Transverse colon (tissue), 4 donors: ENCODE measurements at regions not wholly inside any gene's neighbourhood (a gene's known extent, or its start where the extent isn't known, plus 50 kb on each side); places are given as distances from the start of the nearest gene placed in this dataset.
A peak's percentile ranks its signal among the peaks of the same experiment; 100 is the strongest.

ENCODE experiments used
- DNase-seq: peaks from one replicate; pipeline ENCODE4 v3.0.0-alpha.2; 2019
- H3K27ac ChIP-seq, 4 donors: fragments of 200-600 bp; sonication (generic); 2 replicates each; pipeline ENCODE4 v1.5.1; 2016 to 2018; ENCODE audit warnings: inconsistent platforms in 4 of 4
- H3K27me3 ChIP-seq: fragments of 200-600 bp; sonication (generic); 2 replicates; pipeline ENCODE4 v1.5.1; 2017; ENCODE audit warnings: inconsistent platforms
- H3K36me3 ChIP-seq, 4 donors: fragments of 200-600 bp; sonication (generic); 2 replicates each; pipeline ENCODE4 v1.5.1; 2017 to 2019; ENCODE audit warnings: inconsistent platforms in 4 of 4
- H3K4me1 ChIP-seq, 4 donors: fragments of 200-600 bp; sonication (generic); 2 replicates each; pipeline ENCODE4 v1.5.1; 2017 to 2020; ENCODE audit warnings: inconsistent platforms in 4 of 4
- H3K4me3 ChIP-seq, 4 donors: fragments of 200-600 bp; sonication (generic); 1 replicate in 1 of 4; 2 replicates in 3 of 4; pipeline versions ENCODE4 v1.5.1 to v1.6.1; 2017 to 2019; ENCODE audit warnings: inconsistent platforms in 4 of 4
- H3K9me3 ChIP-seq, 2 donors: fragments of 200-600 bp; sonication (generic); 2 replicates each; pipeline ENCODE4 v1.5.1; 2017 to 2019; ENCODE audit warnings: inconsistent platforms in 2 of 2
- CTCF ChIP-seq, 5 experiments: fragments of 200-600 bp in 3 of 5; fragments of 450-650 bp in 2 of 5; sonication (generic) in 3 of 5; IDR thresholded peaks; 1 replicate in 2 of 5; 2 replicates in 3 of 5; pipeline ENCODE4 v1.5.1; 2016 to 2017; ENCODE audit warnings: antibody characterized with exemption in 5 of 5, inconsistent platforms in 3 of 5, mild to moderate bottlenecking in 2 of 5, moderate library complexity in 1 of 5
- EP300 ChIP-seq: sonication (generic); formaldehyde crosslinking; IDR thresholded peaks from one replicate; pipeline ENCODE4 v1.6.1; 2017; ENCODE audit warnings: antibody characterized with exemption, low read depth
- POLR2A ChIP-seq: fragments of 450-650 bp; IDR thresholded peaks from one replicate; pipeline ENCODE4 v1.6.1; 2016; ENCODE audit warnings: antibody characterized with exemption, mild to moderate bottlenecking, moderate library complexity
- POLR2AphosphoS5 ChIP-seq, 3 donors: sonication (generic); formaldehyde crosslinking; IDR thresholded peaks; one replicate each; pipeline ENCODE4 v1.6.1; 2016; ENCODE audit warnings: antibody characterized with exemption in 3 of 3
- WGBS, 2 donors: methylation state at CpG; one replicate each; pipeline ENCODE4 v1.1.5; 2018; ENCODE audit warnings: low coverage in 1 of 2; 5-methylcytosine and 5-hydroxymethylcytosine counted together
- in situ Hi-C, 4 donors: fragments of 200-750 bp; cut with MboI; loops; one replicate each; pipeline versions ENCODE4 v1.15.0 to v1.15.1; 2017; ENCODE audit warnings: low sequenced_read_pairs in 3 of 4, low pct_ligation_motif_present in 1 of 4, low pct_unique_long_range_greater_than_20kb in 1 of 4
- intact Hi-C: fragments of 100-400 bp; cut with DNase I; formaldehyde crosslinking; loops from one replicate; pipeline ENCODE4 v1.15.1; 2023; ENCODE audit warnings: low total_unique reads

DNA sequence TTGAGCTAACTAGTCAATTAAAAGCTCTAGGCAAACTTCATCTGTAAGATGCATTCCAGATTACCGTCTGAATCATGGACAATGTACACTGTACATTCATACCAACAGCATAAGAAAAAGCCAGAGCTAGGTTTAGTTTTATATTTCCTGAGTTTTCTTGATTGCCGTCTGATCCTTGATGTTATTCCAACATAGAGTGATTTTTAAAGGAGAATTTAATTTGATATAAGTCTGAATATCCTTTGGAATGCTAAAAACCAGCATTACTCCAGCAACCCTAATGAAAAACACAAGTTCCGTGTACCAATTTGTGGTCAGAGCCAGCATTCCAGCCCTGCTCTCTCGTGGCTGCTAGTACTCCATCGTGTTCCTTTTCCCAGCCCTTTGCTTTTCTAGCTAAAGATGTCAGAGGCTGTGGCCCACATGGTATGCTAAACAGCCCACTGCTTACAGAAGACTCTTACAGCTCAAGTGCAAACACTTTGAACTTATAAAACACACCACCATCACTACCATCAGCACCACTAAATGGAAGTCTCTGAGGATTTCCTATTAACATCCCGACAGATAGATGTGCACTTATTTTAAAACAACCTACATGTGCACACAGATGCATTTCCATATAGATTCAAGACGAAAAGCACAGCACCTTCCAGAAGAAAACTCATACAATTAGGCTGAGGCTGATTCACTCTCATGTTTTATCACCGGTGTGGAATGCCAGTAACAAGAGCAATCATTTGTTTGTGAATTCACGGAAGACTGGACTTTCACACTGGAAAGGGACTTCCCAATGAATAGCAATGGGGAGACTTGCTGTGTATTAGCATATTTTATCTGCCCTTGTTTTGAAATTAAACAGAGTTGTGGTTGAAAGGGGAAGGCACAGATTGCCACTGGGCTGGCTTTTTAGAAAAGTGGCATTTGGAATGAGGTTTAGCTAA lies 246.9 kb upstream of the GAS1 start:
- 41 to 54% methylated on average over 3 to 9 of the region's 9 CpGs for WGBS, 2 donors

GRCh38 chr9:87195306-87195705 lies 248.0 kb upstream of the GAS1 start:
- intact Hi-C loops (no loop called here), in situ Hi-C loops (no loop called here)
- no peak for TF ChIP-seq EP300
- no peak for TF ChIP-seq CTCF (IDR thresholded peaks at IDR 0.05)
- no peak for TF ChIP-seq POLR2A
- TF ChIP-seq POLR2AphosphoS5 (IDR thresholded peaks at IDR 0.05) = no peak
- no peak for DNase-seq
- Histone ChIP-seq H3K27me3 (no peaks in the 10 kb centered on the region), H3K27ac (no peak overlapping the region), H3K36me3 (no peaks in the 10 kb centered on the region), H3K9me3 (no peaks in the 10 kb centered on the region), H3K4me3 (no peak overlapping the region), H3K4me1 (peaks cover 0 to 7% (median 0%) of the 10 kb centered on the region in 4 donors)

More for the DNA sequence above, 246.9 kb upstream of the GAS1 start:
- intact Hi-C loops = no loop called here
- H3K27me3 ChIP-seq = no peaks in the 10 kb centered on the region
- H3K4me1 ChIP-seq = peaks cover 0 to 7% (median 0%) of the 10 kb centered on the region in 4 donors
- TF ChIP-seq POLR2AphosphoS5 (IDR thresholded peaks at IDR 0.05) = no peak
- no peak for TF ChIP-seq CTCF (IDR thresholded peaks at IDR 0.05)
- no peak for TF ChIP-seq POLR2A
- no peak for TF ChIP-seq EP300
- H3K9me3 ChIP-seq = no peaks in the 10 kb centered on the region
- no peak for DNase-seq
- peak overlapping the region in 3 of 4 donors; percentile 23 to 41 (median 26) for H3K27ac ChIP-seq
- no peaks in the 10 kb centered on the region for H3K36me3 ChIP-seq
- no peak overlapping the region for H3K4me3 ChIP-seq
- in situ Hi-C loops = no loop called here

- intact Hi-C loops (no loop called here), in situ Hi-C loops (no loop called here)
- Histone ChIP-seq H3K27me3 (no peaks in the 10 kb centered on the region), H3K9me3 (no peaks in the 10 kb centered on the region), H3K4me3 (no peak overlapping the region), H3K4me1 (peaks cover 0 to 7% (median 0%) of the 10 kb centered on the region in 4 donors), H3K36me3 (no peaks in the 10 kb centered on the region), H3K27ac (no peak overlapping the region)
- no peak for DNase-seq
- WGBS, 2 donors = 86 to 92% methylated on average over 8 to 10 of the region's 10 CpGs
- TF ChIP-seq POLR2AphosphoS5 (IDR thresholded peaks at IDR 0.05) (no peak), POLR2A (no peak), EP300 (no peak), CTCF (IDR thresholded peaks at IDR 0.05) (no peak)
Observed at GRCh38 chr9:87197349-87198130, 250.2 kb upstream of the GAS1 start.

- 63 to 65% methylated on average over 2 to 3 of the region's 3 CpGs for WGBS, 2 donors
- in situ Hi-C loops (no loop called here), intact Hi-C loops (no loop called here)
- peaks cover 0 to 7% (median 0%) of the 10 kb centered on the region in 4 donors for H3K4me1 ChIP-seq
- no peaks in the 10 kb centered on the region for H3K36me3 ChIP-seq
- H3K4me3 ChIP-seq = no peak overlapping the region
- DNase-seq = no peak
- no peaks in the 10 kb centered on the region for H3K27me3 ChIP-seq
- no peak overlapping the region for H3K27ac ChIP-seq
- no peaks in the 10 kb centered on the region for H3K9me3 ChIP-seq
- TF ChIP-seq POLR2A = no peak
- no peak for TF ChIP-seq POLR2AphosphoS5 (IDR thresholded peaks at IDR 0.05)
- TF ChIP-seq EP300 = no peak
- TF ChIP-seq CTCF (IDR thresholded peaks at IDR 0.05) = no peak
Observed at GRCh38 chr9:87198716-87199115, 251.4 kb upstream of the GAS1 start.
